ENCODE measurements at regions not wholly inside any gene's neighbourhood (a gene's known extent, or its start where the extent isn't known, plus 50 kb on each side); places are given as distances from the start of the nearest gene placed in this dataset.

DNA sequence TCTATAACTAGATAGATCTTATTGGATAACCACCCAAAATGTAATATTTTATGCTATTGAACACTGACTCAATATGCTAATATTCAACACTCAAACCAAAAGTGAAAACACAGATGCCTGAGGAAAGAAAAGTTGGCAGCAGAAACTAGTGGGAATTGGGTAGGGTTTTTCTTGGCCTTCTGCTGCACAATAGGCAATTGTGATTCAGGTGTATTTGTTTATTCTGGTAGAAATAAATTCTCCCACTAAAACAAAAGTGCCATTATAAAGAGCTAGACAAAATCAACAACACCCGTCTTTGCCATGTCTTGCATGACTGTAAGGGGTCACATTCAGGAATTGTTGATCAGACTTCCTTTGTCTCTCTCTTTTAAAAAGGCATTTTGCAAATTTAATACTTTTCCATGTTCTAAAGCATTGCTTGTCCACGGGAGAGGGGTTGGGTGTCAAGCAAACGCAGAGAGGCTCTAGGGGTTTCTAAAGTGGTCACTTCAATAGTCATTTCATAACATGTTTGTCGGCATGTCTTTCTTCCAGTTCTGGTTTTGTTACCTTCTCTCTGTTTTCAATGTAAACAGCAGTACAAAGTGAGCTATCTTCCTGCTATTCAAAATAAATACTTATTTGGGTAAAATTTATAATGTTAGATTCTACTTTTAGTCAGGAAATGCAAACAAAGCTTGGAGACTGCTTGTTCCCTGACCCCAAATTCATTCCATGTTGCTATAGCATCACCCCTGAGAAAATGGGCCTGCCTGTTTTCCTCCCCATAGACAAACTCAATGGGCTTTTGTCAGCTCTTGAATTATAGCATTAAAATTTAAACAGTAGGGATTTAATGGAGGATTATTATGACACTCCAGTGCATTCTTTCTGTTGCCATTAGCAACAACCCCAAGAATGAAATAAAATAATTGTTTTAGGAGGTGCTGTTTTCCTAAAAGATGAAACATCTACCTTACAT, 217.0 kb upstream of the CCN2 start:
- POLR2A ChIA-PET = no interaction called here
- intact Hi-C loops (cut with DNase I, micrococcal nuclease) = no loop called here
- Mint-ChIP-seq H3K4me1 (no peaks in the 10 kb centered on the region), H3K27me3 (no peaks in the 10 kb centered on the region), H3K9me3 (ENCODE audit: low read depth) (no peaks in the 10 kb centered on the region), H3K27ac (no peak overlapping the region), H3K4me3 (no peak overlapping the region), H3K36me3 (ENCODE audit: low read depth) (no peaks in the 10 kb centered on the region)
- ATAC-seq (no peak), DNase-seq (no peak)
- CTCF ChIA-PET = interaction anchor here (0.7 kb wide), 1 partner anchor 169 kb away, joined by 3 read pairs; no protein-coding TSS in a partner anchor

GRCh38 chr6:132166526-132167051, 215.4 kb upstream of the CCN2 start:
- no peak overlapping the region for H3K27ac Mint-ChIP-seq
- ATAC-seq = no peak
- no peak for DNase-seq
- intact Hi-C loops (cut with DNase I, micrococcal nuclease) = no loop called here
- no peak overlapping the region for H3K4me3 Mint-ChIP-seq
- CTCF ChIA-PET = no interaction called here
- no peaks in the 10 kb centered on the region for H3K4me1 Mint-ChIP-seq
- H3K9me3 Mint-ChIP-seq (ENCODE audit: low read depth) = no peaks in the 10 kb centered on the region
- H3K36me3 Mint-ChIP-seq (ENCODE audit: low read depth) = no peaks in the 10 kb centered on the region
- POLR2A ChIA-PET = no interaction called here
- no peaks in the 10 kb centered on the region for H3K27me3 Mint-ChIP-seq

DNA sequence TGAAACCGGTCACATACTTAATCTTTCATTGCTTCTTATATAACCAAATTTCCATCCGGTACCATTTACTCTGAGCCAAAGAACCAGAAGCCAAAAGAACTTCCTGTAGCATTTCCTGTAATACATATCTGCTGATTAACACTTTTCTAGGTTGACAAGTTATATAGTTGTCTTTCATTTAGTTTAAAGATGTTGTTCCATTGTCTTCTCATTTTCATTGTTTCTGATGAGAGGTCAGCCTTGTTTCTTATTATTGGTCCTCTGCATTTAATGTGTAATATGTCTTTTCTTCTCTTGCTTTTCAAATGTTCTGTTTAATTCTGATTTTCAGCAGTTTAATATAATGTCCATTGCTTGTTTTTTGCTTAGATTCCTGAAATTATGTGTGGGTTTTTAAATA, 214.5 kb upstream of the CCN2 start:
- ChIA-PET CTCF (no interaction called here), POLR2A (no interaction called here)
- H3K4me3 Mint-ChIP-seq = no peak overlapping the region
- no peaks in the 10 kb centered on the region for H3K36me3 Mint-ChIP-seq (ENCODE audit: low read depth)
- no peaks in the 10 kb centered on the region for H3K9me3 Mint-ChIP-seq (ENCODE audit: low read depth)
- H3K27ac Mint-ChIP-seq = no peak overlapping the region
- intact Hi-C loops (cut with DNase I, micrococcal nuclease) = no loop called here
- ATAC-seq (no peak), DNase-seq (no peak)
- H3K4me1 Mint-ChIP-seq = no peaks in the 10 kb centered on the region
- H3K27me3 Mint-ChIP-seq = no peaks in the 10 kb centered on the region

DNA sequence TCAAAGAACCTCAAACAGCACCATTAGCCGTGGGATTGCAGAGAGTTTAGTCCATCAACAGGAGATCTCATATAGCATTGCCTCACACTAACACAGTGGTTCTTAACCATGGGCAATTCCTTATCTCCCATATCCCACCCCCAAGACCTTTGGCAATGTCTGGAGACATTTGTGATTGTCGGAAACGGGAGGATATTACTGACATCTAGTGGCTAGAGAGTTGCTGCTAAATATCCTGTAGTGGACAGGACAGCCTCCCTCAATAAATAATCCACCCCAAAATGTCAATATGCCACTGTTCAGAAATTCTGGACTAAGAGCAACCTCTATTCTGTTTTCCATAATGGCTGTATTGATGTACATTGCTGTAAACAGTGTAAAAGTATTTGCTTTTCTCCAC, 210.1 kb upstream of the CCN2 start:
- H3K27ac Mint-ChIP-seq = no peak overlapping the region
- no peak for DNase-seq
- H3K4me3 Mint-ChIP-seq = no peak overlapping the region
- H3K4me1 Mint-ChIP-seq = no peaks in the 10 kb centered on the region
- H3K9me3 Mint-ChIP-seq (ENCODE audit: low read depth) = no peaks in the 10 kb centered on the region
- POLR2A ChIA-PET = no interaction called here
- intact Hi-C loops (cut with DNase I, micrococcal nuclease) = no loop called here
- H3K27me3 Mint-ChIP-seq = peaks cover 3% of the 10 kb centered on the region
- ATAC-seq = no peak
- CTCF ChIA-PET = no interaction called here
- no peaks in the 10 kb centered on the region for H3K36me3 Mint-ChIP-seq (ENCODE audit: low read depth)

DNA sequence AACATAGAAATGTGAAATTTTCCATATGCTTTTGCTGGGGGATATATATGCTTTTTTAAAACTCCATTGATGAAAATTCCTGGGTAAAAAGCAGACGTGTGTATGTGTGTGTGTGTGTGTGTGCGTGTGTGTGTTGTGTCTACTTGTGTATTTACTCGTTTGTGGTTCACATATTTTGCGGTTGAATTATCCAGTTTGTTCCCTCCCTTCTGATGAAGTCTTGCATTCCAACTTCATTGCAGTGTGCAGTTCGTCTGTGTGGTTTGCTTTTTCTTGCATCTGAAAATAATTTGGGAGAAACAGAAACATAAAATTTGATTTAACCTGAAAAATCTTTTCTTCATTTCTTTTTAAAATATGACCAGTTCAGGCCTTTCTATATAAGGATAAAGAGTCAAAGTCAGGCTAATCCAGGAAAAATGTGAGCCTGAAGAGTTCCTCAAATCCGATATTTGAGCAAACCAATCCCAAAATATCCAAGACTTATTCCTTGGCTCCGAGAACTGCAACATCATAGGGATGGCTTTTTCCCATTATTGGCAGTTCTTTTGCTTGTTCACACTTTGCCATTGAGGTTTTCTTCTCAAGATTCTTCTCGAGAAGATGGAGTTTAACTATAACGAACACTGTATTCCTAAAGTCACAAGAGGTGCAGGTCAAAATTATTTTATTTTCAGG, 202.2 kb upstream of the CCN2 start:
- POLR2A ChIA-PET = no interaction called here
- no peak overlapping the region for H3K27ac Mint-ChIP-seq
- no peak overlapping the region for H3K4me3 Mint-ChIP-seq
- H3K36me3 Mint-ChIP-seq (ENCODE audit: low read depth) = no peaks in the 10 kb centered on the region
- peaks cover 7% of the 10 kb centered on the region for H3K27me3 Mint-ChIP-seq
- no peaks in the 10 kb centered on the region for H3K9me3 Mint-ChIP-seq (ENCODE audit: low read depth)
- DNase-seq (no peak), ATAC-seq (no peak)
- intact Hi-C loops (cut with DNase I, micrococcal nuclease) = no loop called here
- no peaks in the 10 kb centered on the region for H3K4me1 Mint-ChIP-seq
- CTCF ChIA-PET = no interaction called here

DNA sequence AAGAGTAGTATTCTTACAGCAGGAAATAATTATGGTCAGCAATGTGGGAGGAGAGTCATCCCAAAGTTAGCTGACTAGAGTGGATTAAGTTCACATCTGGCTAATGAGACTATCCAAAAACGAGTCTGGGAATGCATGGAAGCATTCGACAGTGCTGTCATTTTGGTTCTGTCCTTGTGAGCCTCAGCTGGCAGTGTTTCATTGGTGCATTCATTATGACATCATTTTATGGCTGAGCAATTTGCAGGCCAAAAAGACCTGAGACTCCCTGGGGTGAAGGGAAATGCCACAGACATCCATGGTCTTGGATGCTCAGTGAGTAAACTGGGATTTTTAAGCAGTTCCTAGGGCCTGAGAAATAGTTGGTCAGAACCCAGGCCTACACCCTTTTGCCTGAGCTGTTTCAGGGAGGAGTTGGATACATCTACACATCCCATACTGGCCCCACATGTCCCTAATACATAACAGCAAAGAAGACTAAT, 196.4 kb upstream of the CCN2 start:
- H3K4me1 Mint-ChIP-seq = no peaks in the 10 kb centered on the region
- no peaks in the 10 kb centered on the region for H3K9me3 Mint-ChIP-seq (ENCODE audit: low read depth)
- DNase-seq = no peak
- ATAC-seq = no peak
- intact Hi-C loops (cut with DNase I, micrococcal nuclease) = no loop called here
- no peaks in the 10 kb centered on the region for H3K36me3 Mint-ChIP-seq (ENCODE audit: low read depth)
- H3K27ac Mint-ChIP-seq = no peak overlapping the region
- H3K27me3 Mint-ChIP-seq = peaks cover 2% of the 10 kb centered on the region
- CTCF ChIA-PET = no interaction called here
- H3K4me3 Mint-ChIP-seq = no peak overlapping the region
- POLR2A ChIA-PET = no interaction called here

DNA sequence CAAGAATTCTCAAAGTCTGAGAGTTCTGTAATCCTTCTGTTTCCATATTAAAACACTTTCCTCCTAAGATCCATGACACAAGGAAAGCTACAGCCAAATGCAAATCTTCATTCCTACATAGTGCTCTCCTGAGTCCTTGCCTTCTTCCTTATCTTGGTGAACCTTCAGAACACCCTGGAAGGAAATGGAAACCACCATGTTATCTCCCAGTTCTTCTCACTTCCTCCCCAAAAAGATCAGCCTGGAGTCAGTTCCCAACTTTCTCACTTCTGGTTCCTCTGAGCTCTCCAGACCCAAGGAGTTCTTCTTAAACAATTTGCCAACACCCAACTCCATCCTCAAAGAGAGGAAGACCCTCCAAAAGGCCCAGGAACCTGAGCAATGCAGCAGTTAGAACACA, 193.3 kb upstream of the CCN2 start:
- DNase-seq (no peak), ATAC-seq (no peak)
- H3K9me3 Mint-ChIP-seq (ENCODE audit: low read depth) = no peaks in the 10 kb centered on the region
- no peak overlapping the region for H3K27ac Mint-ChIP-seq
- H3K27me3 Mint-ChIP-seq = no peaks in the 10 kb centered on the region
- CTCF ChIA-PET = interaction anchor here (1.1 kb wide), 1 partner anchor 234 kb away, joined by 3 read pairs; no protein-coding TSS in a partner anchor
- H3K4me1 Mint-ChIP-seq = no peaks in the 10 kb centered on the region
- no peak overlapping the region for H3K4me3 Mint-ChIP-seq
- POLR2A ChIA-PET = no interaction called here
- H3K36me3 Mint-ChIP-seq (ENCODE audit: low read depth) = no peaks in the 10 kb centered on the region
- intact Hi-C loops (cut with DNase I, micrococcal nuclease) = no loop called here

GRCh38 chr6:132143258-132143657, 192.1 kb upstream of the CCN2 start:
- no peak for DNase-seq
- Mint-ChIP-seq H3K36me3 (ENCODE audit: low read depth) (no peaks in the 10 kb centered on the region), H3K4me3 (no peak overlapping the region), H3K4me1 (no peaks in the 10 kb centered on the region), H3K9me3 (ENCODE audit: low read depth) (no peaks in the 10 kb centered on the region), H3K27me3 (no peaks in the 10 kb centered on the region), H3K27ac (no peak overlapping the region)
- ChIA-PET CTCF (no interaction called here), POLR2A (no interaction called here)
- ATAC-seq = no peak
- intact Hi-C loops (cut with DNase I, micrococcal nuclease) = no loop called here

DNA sequence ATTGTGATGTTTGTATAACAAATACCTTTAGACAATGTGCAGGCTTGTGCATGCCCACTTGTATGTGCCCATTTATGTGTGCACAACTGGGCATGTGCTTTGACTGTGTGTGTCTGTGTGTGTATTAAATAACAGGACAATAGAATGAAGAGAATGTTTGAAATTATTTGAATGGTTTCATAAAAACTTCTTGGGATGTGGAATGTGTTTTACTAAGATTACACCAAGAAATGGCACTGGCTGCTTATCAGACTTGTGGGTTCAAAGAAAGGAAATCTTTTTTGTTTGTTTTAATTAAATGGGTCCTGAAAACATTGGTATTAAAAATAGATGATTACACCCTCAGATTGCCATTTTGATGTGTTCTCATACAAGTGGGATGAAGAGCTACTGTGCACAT, 191.6 kb upstream of the CCN2 start:
- CTCF ChIA-PET = no interaction called here
- ATAC-seq = no peak
- no peak for DNase-seq
- Mint-ChIP-seq H3K27ac (no peak overlapping the region), H3K9me3 (ENCODE audit: low read depth) (no peaks in the 10 kb centered on the region), H3K27me3 (no peaks in the 10 kb centered on the region), H3K36me3 (ENCODE audit: low read depth) (no peaks in the 10 kb centered on the region), H3K4me3 (no peak overlapping the region), H3K4me1 (no peaks in the 10 kb centered on the region)
- intact Hi-C loops (cut with DNase I, micrococcal nuclease) = no loop called here
- POLR2A ChIA-PET = no interaction called here

DNA sequence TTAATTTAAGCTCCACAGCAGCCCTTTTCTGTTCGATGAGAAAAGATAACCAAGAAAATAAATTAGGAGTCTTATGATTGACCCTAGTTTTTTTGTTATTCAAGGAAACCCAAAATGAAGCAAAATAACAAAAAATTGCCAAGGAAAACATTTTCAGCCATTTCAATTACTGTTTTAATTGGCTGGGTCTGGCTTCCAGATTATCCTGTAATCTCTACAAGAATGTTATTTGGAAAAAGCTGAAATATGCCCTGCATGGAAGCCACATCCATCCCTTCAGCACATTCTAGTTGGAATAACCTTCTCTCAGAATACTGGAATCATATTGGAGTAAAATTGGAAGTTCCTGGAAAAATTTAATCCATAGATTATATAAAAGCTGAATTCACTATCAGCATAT, 191.1 kb upstream of the CCN2 start:
- CTCF ChIA-PET = no interaction called here
- H3K4me1 Mint-ChIP-seq = no peaks in the 10 kb centered on the region
- no peaks in the 10 kb centered on the region for H3K36me3 Mint-ChIP-seq (ENCODE audit: low read depth)

DNA sequence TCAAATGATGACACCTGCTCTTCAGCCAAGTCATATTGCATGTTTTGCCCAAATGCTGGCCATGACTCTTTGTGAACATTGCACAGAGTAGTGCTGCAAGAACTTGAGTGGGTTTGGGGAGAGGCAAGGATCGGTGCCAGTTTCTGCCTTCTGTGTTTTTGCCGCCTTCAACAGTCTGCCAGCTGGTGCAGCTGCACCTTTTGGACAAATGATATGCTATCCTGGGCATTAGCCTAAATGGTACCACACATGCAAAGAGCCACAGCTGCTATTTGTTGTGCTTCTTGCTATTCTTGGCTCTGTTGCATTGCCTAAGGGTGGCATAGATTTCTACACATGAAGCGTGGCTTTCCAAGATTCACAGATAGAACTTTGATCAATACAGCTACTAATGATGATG, 189.0 kb upstream of the CCN2 start:
- Mint-ChIP-seq H3K36me3 (ENCODE audit: low read depth) (no peaks in the 10 kb centered on the region), H3K9me3 (ENCODE audit: low read depth) (no peaks in the 10 kb centered on the region), H3K4me3 (no peak overlapping the region), H3K27ac (no peak overlapping the region), H3K4me1 (no peaks in the 10 kb centered on the region), H3K27me3 (no peaks in the 10 kb centered on the region)
- DNase-seq (no peak), ATAC-seq (no peak)
- CTCF ChIA-PET = interaction anchor here (1.1 kb wide), 1 partner anchor 10 kb away, joined by 3 read pairs; no protein-coding TSS in a partner anchor
- POLR2A ChIA-PET = no interaction called here
- intact Hi-C loops (cut with DNase I, micrococcal nuclease) = no loop called here

More for the DNA sequence above, 191.1 kb upstream of the CCN2 start:
- POLR2A ChIA-PET = no interaction called here
- ATAC-seq (no peak), DNase-seq (no peak)
- Mint-ChIP-seq H3K27me3 (no peaks in the 10 kb centered on the region), H3K27ac (no peak overlapping the region), H3K9me3 (ENCODE audit: low read depth) (no peaks in the 10 kb centered on the region), H3K4me3 (no peak overlapping the region)
- intact Hi-C loops (cut with DNase I, micrococcal nuclease) = no loop called here

- DNase-seq (no peak), ATAC-seq (no peak)
- Mint-ChIP-seq H3K9me3 (ENCODE audit: low read depth) (no peaks in the 10 kb centered on the region), H3K4me3 (no peak overlapping the region), H3K36me3 (ENCODE audit: low read depth) (no peaks in the 10 kb centered on the region), H3K27ac (no peak overlapping the region), H3K27me3 (no peaks in the 10 kb centered on the region), H3K4me1 (no peaks in the 10 kb centered on the region)
- ChIA-PET CTCF (no interaction called here), POLR2A (no interaction called here)
- intact Hi-C loops (cut with DNase I, micrococcal nuclease) = no loop called here
These were observed 188.4 kb upstream of the CCN2 start for GRCh38 chr6:132139611-132140010.

Measured in activated CD4-positive, alpha-beta T cell treated with anti-CD3 and anti-CD28 coated beads for 36 hours (primary cell).